Sigmoid colon (tissue), 4 donors: ENCODE measurements at regions not wholly inside any gene's neighbourhood (a gene's known extent, or its start where the extent isn't known, plus 50 kb on each side); places are given as distances from the start of the nearest gene placed in this dataset.

Experiments used
- CTCF ChIP-seq, 4 experiments: fragments of 450-650 bp in 3 of 4; fragments of 200-600 bp in 1 of 4; IDR thresholded peaks; one replicate each; pipeline ENCODE4 v1.5.1; 2016 to 2019; ENCODE audit warnings: antibody characterized with exemption in 4 of 4, mild to moderate bottlenecking in 3 of 4, moderate library complexity in 2 of 4
- POLR2AphosphoS5 ChIP-seq, 4 donors: sonication (generic); formaldehyde crosslinking; IDR thresholded peaks; one replicate each; pipeline ENCODE4 v1.6.1; 2017; ENCODE audit warnings: antibody characterized with exemption in 4 of 4

GRCh38 chr18:29879763-29880162, 1162.8 kb downstream of the DSC3 start:
- TF ChIP-seq CTCF (IDR thresholded peaks at IDR 0.05) (no peak), POLR2AphosphoS5 (IDR thresholded peaks at IDR 0.05) (no peak)
